Neural cell (in vitro differentiated cells): ENCODE measurements at regions not wholly inside any gene's neighbourhood (a gene's known extent, or its start where the extent isn't known, plus 50 kb on each side); places are given as distances from the start of the nearest gene placed in this dataset.

ENCODE experiments used
- H2AFZ ChIP-seq: fragments of 200-600, 300-800 bp; sonication (generic), shearing (Covaris generic); 2 replicates; pipeline ENCODE4 v1.6.0; 2014; ENCODE audit warnings: low read depth, mild to moderate bottlenecking, antibody characterized with exemption, low read length, moderate library complexity
- H3F3A ChIP-seq: fragments of 200-600 bp; shearing (Covaris generic); 2 replicates; pipeline ENCODE4 v1.6.1; 2016; ENCODE audit warnings: mild to moderate bottlenecking, moderate library complexity, mixed read lengths, antibody characterized with exemption, low read length; ENCODE audit not compliant: insufficient read depth, poor library complexity, severe bottlenecking
- H3K27ac ChIP-seq: fragments of 200-600, 300-800 bp; sonication (generic), shearing (Covaris generic); 2 replicates; pipeline ENCODE4 v1.5.1; 2014; ENCODE audit warnings: mild to moderate bottlenecking, low read length, moderate library complexity
- H3K27me3 ChIP-seq: fragments of 300-800, 200-600 bp; sonication (generic), shearing (Covaris generic); 2 replicates; pipeline ENCODE4 v1.6.0; 2014; ENCODE audit warnings: mild to moderate bottlenecking, low read depth, low read length, moderate library complexity; ENCODE audit not compliant: insufficient read depth
- H3K36me3 ChIP-seq: fragments of 300-800, 200-600 bp; sonication (generic), shearing (Covaris generic); 2 replicates; pipeline ENCODE4 v1.5.1; 2014; ENCODE audit warnings: mild to moderate bottlenecking, antibody characterized with exemption, low read length, moderate library complexity; ENCODE audit not compliant: insufficient read depth
- H3K4me2 ChIP-seq: fragments of 300-800, 200-600 bp; sonication (generic), shearing (Covaris generic); 2 replicates; pipeline ENCODE4 v1.6.0; 2014; ENCODE audit warnings: mild to moderate bottlenecking, low read length
- H3K4me3 ChIP-seq: fragments of 300-800, 200-600 bp; sonication (generic), shearing (Covaris generic); 2 replicates; pipeline ENCODE4 v1.5.1; 2014; ENCODE audit warnings: mild to moderate bottlenecking, low read length, moderate library complexity
- H3K79me2 ChIP-seq: fragments of 200-600 bp; shearing (Covaris generic); replicated peaks from 2 replicates; pipeline ENCODE4 v1.6.0; 2014; ENCODE audit warnings: mild to moderate bottlenecking, low read length, moderate library complexity; ENCODE audit not compliant: insufficient read depth
- H3K9ac ChIP-seq: fragments of 300-800, 200-600 bp; sonication (generic), shearing (Covaris generic); 2 replicates; pipeline ENCODE4 v1.6.1; 2016; ENCODE audit warnings: mild to moderate bottlenecking, low read length, mixed read lengths
- H3K9me2 ChIP-seq: fragments of 200-600 bp; shearing (Covaris generic); 2 replicates; pipeline ENCODE4 v1.6.1; 2016; ENCODE audit warnings: mild to moderate bottlenecking, low read length, mixed read lengths; ENCODE audit not compliant: insufficient read depth
- H3K9me3 ChIP-seq: fragments of 200-600, 300-800 bp; sonication (generic), shearing (Covaris generic); 2 replicates; pipeline ENCODE4 v1.6.1; 2016; ENCODE audit warnings: mild to moderate bottlenecking, mixed run types, low read length, moderate library complexity, mixed read lengths
- H4K20me1 ChIP-seq: fragments of 200-600 bp; shearing (Covaris generic); 2 replicates; pipeline ENCODE4 v1.6.1; 2016; ENCODE audit warnings: mild to moderate bottlenecking, mixed run types; ENCODE audit not compliant: insufficient read depth
- EP300 ChIP-seq: fragments of 450-650 bp; conservative IDR thresholded peaks from 2 replicates; pipeline ENCODE4 v1.6.1; 2014; ENCODE audit warnings: antibody characterized with exemption, mild to moderate bottlenecking, moderate library complexity; ENCODE audit not compliant: poor library complexity, severe bottlenecking
- EZH2 ChIP-seq: fragments of 200-600, 300-800 bp; shearing (Covaris generic), sonication (generic); IDR thresholded peaks from 2 replicates; pipeline ENCODE4 v1.6.1; 2014; ENCODE audit warnings: antibody characterized with exemption, low read length, borderline replicate concordance, mild to moderate bottlenecking; ENCODE audit not compliant: insufficient read depth, poor library complexity, severe bottlenecking
- MXI1 ChIP-seq: fragments of 450-650 bp; conservative IDR thresholded peaks from 2 replicates; pipeline ENCODE4 v1.6.1; 2014; ENCODE audit warnings: antibody characterized with exemption, mild to moderate bottlenecking; ENCODE audit not compliant: poor library complexity, severe bottlenecking
- POLR2AphosphoS5 ChIP-seq: IDR thresholded peaks from 2 replicates; pipeline ENCODE4 v1.6.1; 2012
- RAD21 ChIP-seq: fragments of 450-650 bp; conservative IDR thresholded peaks from 2 replicates; pipeline ENCODE4 v1.6.1; 2014; ENCODE audit warnings: antibody characterized with exemption, mild to moderate bottlenecking, moderate library complexity
- REST ChIP-seq: IDR thresholded peaks from 2 replicates; pipeline ENCODE4 v1.6.1; 2012; ENCODE audit warnings: borderline replicate concordance
- SMC3 ChIP-seq: fragments of 450-650 bp; conservative IDR thresholded peaks from 2 replicates; pipeline ENCODE4 v1.6.1; 2014; ENCODE audit warnings: antibody characterized with exemption, mild to moderate bottlenecking, moderate library complexity; ENCODE audit not compliant: poor library complexity
- TAF1 ChIP-seq: IDR thresholded peaks from 2 replicates; pipeline ENCODE4 v1.6.1; 2012; ENCODE audit warnings: low read depth
- TF ChIP-seq, protein P1 (sequence below): fragments of 450-650 bp; IDR thresholded peaks from 2 replicates; pipeline ENCODE4 v1.5.1; 2014; ENCODE audit warnings: antibody characterized with exemption, mild to moderate bottlenecking, moderate library complexity; ENCODE audit not compliant: poor library complexity, severe bottlenecking

DNA sequence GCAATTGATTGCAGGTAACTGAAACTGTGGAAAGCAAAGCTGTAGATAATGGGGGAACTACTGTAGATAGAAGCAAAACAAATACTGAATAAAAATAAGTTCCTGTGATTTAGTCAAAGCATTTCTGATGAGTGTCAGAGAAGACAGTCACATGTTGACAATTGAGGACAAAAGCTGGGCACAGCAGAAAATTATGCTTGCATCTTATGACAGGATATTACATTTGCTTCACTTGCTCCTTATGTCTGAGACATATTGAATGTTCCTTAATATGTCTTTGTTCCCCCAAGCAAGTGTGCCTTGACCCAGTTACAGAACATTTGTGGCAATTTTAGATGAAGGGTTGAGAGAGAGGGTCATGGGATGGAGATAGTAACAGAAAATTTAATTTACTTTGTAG lies 526.0 kb upstream of the B3GALT2 start:
- no peak overlapping the region for H3K4me2 ChIP-seq
- no peak overlapping the region for H3K9ac ChIP-seq
- H3K27me3 ChIP-seq, result no peaks in the 10 kb centered on the region
- H3K9me2 ChIP-seq, result no peaks in the 10 kb centered on the region
- no peaks in the 10 kb centered on the region for H3F3A ChIP-seq
- H4K20me1 ChIP-seq, result no peaks in the 10 kb centered on the region
- peak; percentile 70 for TF ChIP-seq POLR2AphosphoS5
- TF ChIP-seq EP300, result peak; percentile 92
- TF ChIP-seq MXI1, result no peak
- no peaks in the 10 kb centered on the region for H3K9me3 ChIP-seq
- no peak overlapping the region for H3K4me3 ChIP-seq
- no peaks in the 10 kb centered on the region for H3K79me2 ChIP-seq
- H2AFZ ChIP-seq, result no peak overlapping the region
- H3K36me3 ChIP-seq, result no peaks in the 10 kb centered on the region
- no peak overlapping the region for H3K27ac ChIP-seq

- Histone ChIP-seq H3F3A (no peaks in the 10 kb centered on the region), H3K4me2 (no peak overlapping the region), H3K27ac (no peak overlapping the region), H3K27me3 (no peaks in the 10 kb centered on the region), H3K9ac (no peak overlapping the region), H2AFZ (no peak overlapping the region), H3K9me2 (no peaks in the 10 kb centered on the region), H4K20me1 (no peaks in the 10 kb centered on the region), H3K36me3 (no peaks in the 10 kb centered on the region), H3K4me3 (no peak overlapping the region), H3K9me3 (no peaks in the 10 kb centered on the region), H3K79me2 (no peaks in the 10 kb centered on the region)
- no peak for TF ChIP-seq POLR2AphosphoS5
- no peak for TF ChIP-seq EP300
- no peak for TF ChIP-seq EZH2
- TF ChIP-seq, protein P1, sequence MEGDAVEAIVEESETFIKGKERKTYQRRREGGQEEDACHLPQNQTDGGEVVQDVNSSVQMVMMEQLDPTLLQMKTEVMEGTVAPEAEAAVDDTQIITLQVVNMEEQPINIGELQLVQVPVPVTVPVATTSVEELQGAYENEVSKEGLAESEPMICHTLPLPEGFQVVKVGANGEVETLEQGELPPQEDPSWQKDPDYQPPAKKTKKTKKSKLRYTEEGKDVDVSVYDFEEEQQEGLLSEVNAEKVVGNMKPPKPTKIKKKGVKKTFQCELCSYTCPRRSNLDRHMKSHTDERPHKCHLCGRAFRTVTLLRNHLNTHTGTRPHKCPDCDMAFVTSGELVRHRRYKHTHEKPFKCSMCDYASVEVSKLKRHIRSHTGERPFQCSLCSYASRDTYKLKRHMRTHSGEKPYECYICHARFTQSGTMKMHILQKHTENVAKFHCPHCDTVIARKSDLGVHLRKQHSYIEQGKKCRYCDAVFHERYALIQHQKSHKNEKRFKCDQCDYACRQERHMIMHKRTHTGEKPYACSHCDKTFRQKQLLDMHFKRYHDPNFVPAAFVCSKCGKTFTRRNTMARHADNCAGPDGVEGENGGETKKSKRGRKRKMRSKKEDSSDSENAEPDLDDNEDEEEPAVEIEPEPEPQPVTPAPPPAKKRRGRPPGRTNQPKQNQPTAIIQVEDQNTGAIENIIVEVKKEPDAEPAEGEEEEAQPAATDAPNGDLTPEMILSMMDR, result no peak
- no peak for TF ChIP-seq RAD21
- TF ChIP-seq SMC3, result no peak
- no peak for TF ChIP-seq TAF1
- no peak for TF ChIP-seq MXI1
Measured at GRCh38 chr1:193709607-193710006, 523.2 kb upstream of the B3GALT2 start.

GRCh38 chr1:193707271-193708021 lies 521.0 kb upstream of the B3GALT2 start:
- peaks cover 9% of the 10 kb centered on the region for H3F3A ChIP-seq

More at GRCh38 chr1:193707271-193708021, 521.0 kb upstream of the B3GALT2 start:
- Histone ChIP-seq H3K27me3 (no peaks in the 10 kb centered on the region), H3K9ac (no peak overlapping the region), H3K79me2 (no peaks in the 10 kb centered on the region), H3K9me3 (no peaks in the 10 kb centered on the region), H3K9me2 (no peaks in the 10 kb centered on the region), H3K4me2 (no peak overlapping the region), H3K36me3 (no peaks in the 10 kb centered on the region), H3K4me3 (no peak overlapping the region), H4K20me1 (no peaks in the 10 kb centered on the region), H3K27ac (no peak overlapping the region), H2AFZ (no peak overlapping the region)
- TF ChIP-seq EZH2 (no peak), MXI1 (no peak), POLR2AphosphoS5 (no peak), TAF1 (no peak), RAD21 (no peak), EP300 (no peak), SMC3 (no peak), REST (no peak)
- TF ChIP-seq, protein P1, result no peak
